ENCODE measurements at regions not wholly inside any gene's neighbourhood (a gene's known extent, or its start where the extent isn't known, plus 50 kb on each side); places are given as distances from the start of the nearest gene placed in this dataset.

DNA sequence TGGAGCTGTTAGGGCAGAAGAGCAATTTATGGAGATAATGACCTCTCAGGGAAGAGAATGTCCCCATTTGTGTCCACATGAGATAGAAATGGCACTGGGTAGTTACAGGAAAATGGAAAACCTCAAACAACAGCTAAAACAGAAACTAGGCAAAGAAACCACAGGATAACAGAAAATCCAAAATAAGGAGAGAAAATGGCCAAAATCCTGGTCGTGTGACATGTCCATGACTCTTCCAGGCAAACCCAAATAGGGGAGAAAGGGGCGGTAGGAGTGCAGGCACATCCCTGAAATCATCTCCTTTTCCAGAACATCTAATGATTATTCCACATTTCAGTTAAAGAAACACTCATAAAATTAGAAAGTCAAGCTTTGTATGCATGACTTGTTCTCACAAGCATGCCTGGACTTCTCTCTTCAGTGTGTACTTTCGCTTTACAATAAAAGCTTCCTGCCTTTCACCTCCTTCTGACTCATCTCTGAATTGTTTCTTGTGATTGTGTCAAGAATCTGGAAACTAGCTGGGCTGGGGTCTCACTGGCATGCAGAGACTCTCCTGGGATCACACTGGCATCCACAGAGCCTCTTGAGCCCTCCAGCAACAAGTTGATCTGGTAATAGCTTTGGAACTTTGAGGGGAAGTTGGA, 171.4 kb upstream of the ZP4 start:
- Histone ChIP-seq H3K4me3 (no peak overlapping the region), H3K27me3 (no peaks in the 10 kb centered on the region), H3K9me3 (no peaks in the 10 kb centered on the region), H3K27ac (no peak overlapping the region), H3K36me3 (no peaks in the 10 kb centered on the region), H3K4me1 (no peaks in the 10 kb centered on the region)
- DNase-seq (ENCODE audit: low spot score) = no peak
- no peak for TF ChIP-seq CTCF (IDR thresholded peaks at IDR 0.05)

DNA sequence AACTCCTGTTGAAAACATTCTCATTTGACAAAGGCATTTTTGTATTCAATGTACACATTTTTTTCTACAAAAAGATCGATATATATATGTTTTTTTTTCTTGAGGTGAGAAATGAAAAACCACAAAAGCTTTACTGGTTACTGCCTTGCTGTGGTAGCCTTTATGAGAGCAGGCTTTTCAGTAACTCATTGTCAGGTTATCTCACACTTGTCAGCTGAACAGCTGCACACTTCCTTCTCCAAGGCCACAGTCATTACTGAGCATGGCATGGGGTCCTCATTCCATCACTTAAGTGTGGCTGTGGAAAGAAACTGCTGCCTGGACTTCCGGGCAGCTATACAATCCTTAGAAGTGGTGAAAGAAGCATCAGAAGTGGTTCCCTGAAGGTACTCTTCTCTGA, 169.3 kb upstream of the ZP4 start:
- H3K4me3 ChIP-seq = no peak overlapping the region

GRCh38 chr1:238052496-238053266, 162.0 kb upstream of the ZP4 start:
- Histone ChIP-seq H3K9me3 (no peaks in the 10 kb centered on the region), H3K27ac (no peak overlapping the region), H3K27me3 (no peaks in the 10 kb centered on the region), H3K36me3 (no peaks in the 10 kb centered on the region), H3K4me3 (no peak overlapping the region), H3K4me1 (no peaks in the 10 kb centered on the region)
- no peak for DNase-seq (ENCODE audit: low spot score)
- no peak for TF ChIP-seq CTCF (IDR thresholded peaks at IDR 0.05)

More for the DNA sequence above, 169.3 kb upstream of the ZP4 start:
- no peak for DNase-seq (ENCODE audit: low spot score)
- Histone ChIP-seq H3K4me1 (no peaks in the 10 kb centered on the region), H3K27me3 (no peaks in the 10 kb centered on the region), H3K36me3 (no peaks in the 10 kb centered on the region), H3K27ac (no peak overlapping the region), H3K9me3 (no peaks in the 10 kb centered on the region)
- no peak for TF ChIP-seq CTCF (IDR thresholded peaks at IDR 0.05)

GRCh38 chr1:238029126-238029525, 138.4 kb upstream of the ZP4 start:
- peaks cover 0 to 14% of the 10 kb centered on the region in 2 donors for H3K9me3 ChIP-seq
- H3K27me3 ChIP-seq = no peaks in the 10 kb centered on the region
- no peak overlapping the region for H3K4me3 ChIP-seq
- no peaks in the 10 kb centered on the region for H3K4me1 ChIP-seq
- no peaks in the 10 kb centered on the region for H3K36me3 ChIP-seq
- TF ChIP-seq CTCF (IDR thresholded peaks at IDR 0.05) = no peak
- no peak overlapping the region for H3K27ac ChIP-seq
- no peak for DNase-seq (ENCODE audit: low spot score)

DNA sequence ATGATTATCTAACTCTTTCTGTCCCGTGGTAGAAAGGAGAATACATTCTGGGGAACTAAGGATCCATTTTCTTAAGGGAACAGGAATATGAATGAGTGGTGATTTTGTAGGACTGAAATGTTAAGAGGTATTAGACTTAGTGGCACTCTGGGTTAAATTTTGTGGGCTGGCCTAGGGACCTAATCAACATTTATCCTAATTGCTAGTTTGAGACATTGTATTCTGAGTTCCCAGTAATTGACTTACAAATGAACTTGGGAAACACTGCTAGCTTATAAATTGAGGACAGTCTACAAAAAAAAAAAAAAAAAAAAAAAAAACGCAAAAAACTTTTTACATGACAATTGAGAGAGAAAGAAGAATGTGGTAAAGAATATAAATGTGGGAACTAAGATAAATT, 136.6 kb upstream of the ZP4 start:
- no peaks in the 10 kb centered on the region for H3K4me1 ChIP-seq
- H3K27me3 ChIP-seq = no peaks in the 10 kb centered on the region
- H3K4me3 ChIP-seq = no peak overlapping the region
- TF ChIP-seq CTCF (IDR thresholded peaks at IDR 0.05) = no peak
- H3K36me3 ChIP-seq = no peaks in the 10 kb centered on the region
- DNase-seq (ENCODE audit: low spot score) = no peak
- peaks cover 0 to 14% of the 10 kb centered on the region in 2 donors for H3K9me3 ChIP-seq
- H3K27ac ChIP-seq = no peak overlapping the region
